GM23248 (cell line): ENCODE measurements at regions not wholly inside any gene's neighbourhood (a gene's known extent, or its start where the extent isn't known, plus 50 kb on each side); places are given as distances from the start of the nearest gene placed in this dataset.

Source experiments
- DNase-seq: peaks from one replicate; pipeline ENCODE4 v3.0.0-alpha.2; 2015
- H2AFZ ChIP-seq: fragments of 200-600 bp; sonication (generic); 2 replicates; pipeline ENCODE4 v1.6.1; 2016; ENCODE audit warnings: antibody characterized with exemption
- H3F3A ChIP-seq: fragments of 200-600 bp; sonication (generic); 2 replicates; pipeline ENCODE4 v1.6.1; 2016; ENCODE audit warnings: mild to moderate bottlenecking, antibody characterized with exemption, mixed run types; ENCODE audit not compliant: insufficient read depth
- H3K27ac ChIP-seq: fragments of 200-600 bp; sonication (generic); 2 replicates; pipeline ENCODE4 v1.5.1; 2016; ENCODE audit warnings: mild to moderate bottlenecking
- H3K27me3 ChIP-seq: fragments of 200-600 bp; sonication (generic); replicated peaks from 2 replicates; pipeline ENCODE4 v1.6.1; 2016; ENCODE audit warnings: mild to moderate bottlenecking; ENCODE audit not compliant: insufficient read depth
- H3K36me3 ChIP-seq: fragments of 200-600 bp; sonication (generic); 2 replicates; pipeline ENCODE4 v1.6.1; 2016; ENCODE audit warnings: low read depth, mild to moderate bottlenecking
- H3K4me1 ChIP-seq: fragments of 200-600 bp; sonication (generic); 2 replicates; pipeline ENCODE4 v1.6.1; 2016; ENCODE audit warnings: mild to moderate bottlenecking; ENCODE audit not compliant: insufficient read depth
- H3K4me2 ChIP-seq: fragments of 200-600 bp; sonication (generic); one replicate; pipeline ENCODE4 v1.6.1; 2016; ENCODE audit warnings: mild to moderate bottlenecking; ENCODE audit not compliant: unreplicated experiment
- H3K4me3 ChIP-seq: fragments of 200-600 bp; sonication (generic); 2 replicates; pipeline ENCODE4 v1.5.1; 2016; ENCODE audit warnings: mild to moderate bottlenecking
- H3K79me2 ChIP-seq: fragments of 200-600 bp; sonication (generic); 2 replicates; pipeline ENCODE4 v1.6.1; 2016; ENCODE audit warnings: mild to moderate bottlenecking; ENCODE audit not compliant: insufficient read depth
- H3K9ac ChIP-seq: fragments of 200-600 bp; sonication (generic); 2 replicates; pipeline ENCODE4 v1.6.1; 2016; ENCODE audit warnings: mild to moderate bottlenecking
- H3K9me2 ChIP-seq: fragments of 200-600 bp; sonication (generic); 2 replicates; pipeline ENCODE4 v1.6.1; 2016; ENCODE audit warnings: mixed run types, mild to moderate bottlenecking, moderate library complexity; ENCODE audit not compliant: insufficient read depth
- H3K9me3 ChIP-seq: fragments of 200-600 bp; sonication (generic); one replicate; pipeline ENCODE4 v1.6.1; 2017; ENCODE audit warnings: low read depth
- H4K20me1 ChIP-seq: fragments of 200-600 bp; sonication (generic); 2 replicates; pipeline ENCODE4 v1.6.0; 2016; ENCODE audit not compliant: insufficient read depth
- EZH2 ChIP-seq: fragments of 200-600 bp; sonication (generic); IDR thresholded peaks from 2 replicates; pipeline ENCODE4 v1.6.1; 2018; ENCODE audit warnings: antibody characterized with exemption, mild to moderate bottlenecking; ENCODE audit not compliant: insufficient read depth, poor library complexity, severe bottlenecking
- EZH2phosphoT487 ChIP-seq: fragments of 200-600 bp; sonication (generic); IDR thresholded peaks from 2 replicates; pipeline ENCODE4 v1.6.1; 2018; ENCODE audit warnings: antibody characterized with exemption, moderate library complexity, mild to moderate bottlenecking, low read depth; ENCODE audit not compliant: insufficient read depth
- WGBS, 2 experiments: methylation state at CpG; one replicate each; pipeline ENCODE4 v1.1.6; 2015 to 2017; ENCODE audit warnings: low lambda C conversion rate in 2 of 2, low coverage in 1 of 2; ENCODE audit errors: missing lambda C conversion rate in 2 of 2; 5-methylcytosine and 5-hydroxymethylcytosine counted together
- in situ Hi-C: fragments of 300-500 bp; cut with MboI; formaldehyde crosslinking; loops from 2 replicates; pipeline ENCODE4 v1.15.0; 2020

DNA sequence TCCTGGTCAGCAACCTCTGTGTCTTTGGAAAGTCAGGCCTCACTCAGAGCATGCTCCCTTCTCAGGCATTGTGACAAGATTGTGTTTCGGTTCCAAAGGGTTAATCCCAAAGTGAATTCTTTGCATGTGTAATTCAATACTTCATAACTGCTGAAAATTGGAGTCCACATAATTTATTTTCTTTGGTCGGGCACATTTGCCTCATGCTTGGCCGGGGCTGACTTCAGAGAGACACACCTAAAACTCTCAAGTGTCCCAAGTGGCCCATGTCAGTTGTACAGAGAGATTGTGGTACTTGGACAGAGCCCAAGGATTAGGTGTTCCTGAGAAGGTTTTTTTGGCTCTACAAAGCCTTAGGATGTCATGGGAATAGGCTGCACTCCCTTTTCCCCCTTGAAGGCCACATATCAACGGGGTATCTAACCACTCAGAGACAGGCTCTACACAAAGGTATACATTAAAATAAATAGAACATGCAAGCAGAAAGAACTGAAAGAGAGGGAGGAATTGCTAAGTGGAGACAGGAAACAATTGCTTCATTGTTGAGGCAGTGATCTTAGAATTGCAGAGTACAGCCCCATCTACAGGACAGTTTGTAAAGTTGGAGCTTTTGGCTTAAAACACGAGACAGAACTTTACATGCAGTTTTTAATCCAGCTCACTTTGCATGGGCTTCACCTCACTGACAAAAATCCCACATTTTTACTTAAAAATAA lies 1232.3 kb upstream of the ZEB2 start:
- 1 to 4% methylated on average over 5 of the region's 5 CpGs for WGBS, 2 experiments

DNA sequence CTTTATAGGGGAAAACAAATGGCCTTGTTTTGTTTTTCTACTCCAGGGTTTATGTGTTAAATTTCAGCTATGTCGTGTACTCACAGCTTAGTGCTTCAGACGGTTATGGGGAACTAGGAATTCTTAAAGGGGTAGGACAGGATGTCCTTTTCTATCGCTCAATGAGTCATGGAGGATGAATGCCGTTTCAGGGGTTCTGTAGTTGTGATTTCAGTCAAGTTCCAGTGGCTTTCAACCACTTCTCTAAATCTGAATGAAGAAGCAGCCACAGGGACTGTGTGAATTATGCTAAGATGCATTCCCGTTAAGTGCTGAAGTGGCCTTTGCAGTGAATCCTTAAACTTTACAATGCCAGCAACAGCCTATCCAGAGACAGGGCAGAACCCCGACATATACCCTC lies 1231.7 kb upstream of the ZEB2 start:
- peak overlapping the region; percentile 42; the same call in 1 of the 2 replicates for H3K9ac ChIP-seq

More for the DNA sequence above, 1232.3 kb upstream of the ZEB2 start:
- H3K4me2 ChIP-seq, result peak overlapping the region; percentile 68
- TF ChIP-seq EZH2phosphoT487 (no peak), EZH2 (no peak)
- H4K20me1 ChIP-seq, result no peaks in the 10 kb centered on the region
- H3K9ac ChIP-seq, result peak overlapping the region; percentile 42
- no peaks in the 10 kb centered on the region for H3K79me2 ChIP-seq
- peak; percentile 86 for DNase-seq
- H3K4me1 ChIP-seq, result peaks cover 22% of the 10 kb centered on the region
- peak overlapping the region; percentile 48 for H3K4me3 ChIP-seq
- no peaks in the 10 kb centered on the region for H3K27me3 ChIP-seq
- H2AFZ ChIP-seq, result peak overlapping the region; percentile 71
- H3K9me2 ChIP-seq, result no peaks in the 10 kb centered on the region
- in situ Hi-C loops, result loop anchor here (10.0 kb wide), 1 partner anchor 1227 kb away; the partner anchor contains the start of gene ZEB2
- peaks cover 16% of the 10 kb centered on the region for H3F3A ChIP-seq
- H3K27ac ChIP-seq, result peak overlapping the region; percentile 43
- H3K36me3 ChIP-seq, result no peaks in the 10 kb centered on the region
- H3K9me3 ChIP-seq, result no peaks in the 10 kb centered on the region

DNA sequence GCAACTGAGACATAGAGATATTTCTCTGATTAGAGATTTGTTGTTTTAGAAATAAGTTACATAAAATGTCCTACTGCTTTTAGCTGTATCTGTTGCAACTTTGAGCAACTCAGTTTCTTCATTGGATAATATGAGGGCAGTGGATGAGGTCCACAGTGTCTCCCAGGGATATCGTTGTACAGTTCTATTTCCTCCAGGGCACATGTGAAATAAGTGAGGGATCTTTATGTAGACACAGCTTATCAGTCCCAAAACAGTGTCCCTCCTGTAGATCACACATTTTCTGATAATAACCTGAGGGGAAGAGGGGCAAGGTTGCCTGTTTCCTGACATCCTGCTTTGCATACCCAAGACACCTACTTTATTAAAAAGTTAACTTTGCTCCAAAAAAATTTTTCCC lies 1231.2 kb upstream of the ZEB2 start:
- in situ Hi-C loops, result loop anchor here (10.0 kb wide), 1 partner anchor 1226 kb away; the partner anchor contains the start of gene ZEB2
- WGBS, 2 experiments, result 14 to 35% methylated on average over 1 of the region's 1 CpG
- Histone ChIP-seq H2AFZ (peak overlapping the region; percentile 71), H3K36me3 (no peaks in the 10 kb centered on the region), H3F3A (peaks cover 16% of the 10 kb centered on the region), H3K27me3 (no peaks in the 10 kb centered on the region), H4K20me1 (no peaks in the 10 kb centered on the region), H3K9ac (0 out of 2 replicates have a peak overlapping the region, but pooled peaks have one; percentile 8), H3K4me2 (peak overlapping the region; percentile 68), H3K79me2 (no peaks in the 10 kb centered on the region), H3K27ac (peak overlapping the region; percentile 43), H3K4me1 (peaks cover 22% of the 10 kb centered on the region), H3K4me3 (no peak overlapping the region), H3K9me3 (no peaks in the 10 kb centered on the region), H3K9me2 (no peaks in the 10 kb centered on the region)
- no peak for DNase-seq
- no peak for TF ChIP-seq EZH2phosphoT487
- no peak for TF ChIP-seq EZH2

More for the DNA sequence above, 1231.7 kb upstream of the ZEB2 start:
- peaks cover 16% of the 10 kb centered on the region for H3F3A ChIP-seq
- H3K79me2 ChIP-seq, result no peaks in the 10 kb centered on the region
- H3K4me3 ChIP-seq, result no peak overlapping the region
- H4K20me1 ChIP-seq, result no peaks in the 10 kb centered on the region
- no peaks in the 10 kb centered on the region for H3K9me3 ChIP-seq
- DNase-seq, result peak; percentile 53
- H3K4me2 ChIP-seq, result peak overlapping the region; percentile 68
- TF ChIP-seq EZH2 (no peak), EZH2phosphoT487 (no peak)
- WGBS, 2 experiments, result 18 to 22% methylated on average over 6 of the region's 6 CpGs
- H3K27ac ChIP-seq, result peak overlapping the region; percentile 43
- H3K4me1 ChIP-seq, result peaks cover 22% of the 10 kb centered on the region
- no peaks in the 10 kb centered on the region for H3K9me2 ChIP-seq
- H3K36me3 ChIP-seq, result no peaks in the 10 kb centered on the region
- no peaks in the 10 kb centered on the region for H3K27me3 ChIP-seq
- in situ Hi-C loops, result loop anchor here (10.0 kb wide), 1 partner anchor 1227 kb away; the partner anchor contains the start of gene ZEB2
- H2AFZ ChIP-seq, result peak overlapping the region; percentile 71

DNA sequence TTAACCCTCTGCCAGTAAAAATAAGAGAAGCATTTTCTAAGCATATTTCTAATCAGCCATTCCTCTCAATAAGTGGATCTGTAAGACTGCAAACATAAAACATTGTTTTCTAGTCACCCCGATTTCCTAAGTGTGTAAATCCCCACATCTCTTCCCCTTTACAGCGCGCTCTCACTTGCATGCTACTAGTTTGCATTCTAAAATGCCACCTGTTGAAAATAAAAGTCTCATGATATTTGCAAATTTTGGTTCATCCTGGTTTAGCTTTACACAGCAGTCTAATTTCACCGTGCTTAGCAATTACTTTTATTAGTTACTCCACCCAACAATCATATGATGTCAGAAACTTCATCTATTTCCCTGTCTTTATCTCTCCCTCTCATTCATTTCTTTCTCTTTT lies 1230.7 kb upstream of the ZEB2 start:
- in situ Hi-C loops, result loop anchor here (10.0 kb wide), 1 partner anchor 1226 kb away; the partner anchor contains the start of gene ZEB2
- Histone ChIP-seq H3K4me3 (no peak overlapping the region), H3K4me1 (peaks cover 25% of the 10 kb centered on the region), H3K4me2 (no peak overlapping the region), H3K9ac (no peak overlapping the region), H3K27ac (no peak overlapping the region), H3K79me2 (no peaks in the 10 kb centered on the region), H3K27me3 (no peaks in the 10 kb centered on the region), H3K9me2 (no peaks in the 10 kb centered on the region), H2AFZ (0 out of 2 replicates have a peak overlapping the region, but pooled peaks have one; percentile 71), H3K36me3 (no peaks in the 10 kb centered on the region), H3K9me3 (no peaks in the 10 kb centered on the region), H3F3A (peaks cover 19% of the 10 kb centered on the region), H4K20me1 (no peaks in the 10 kb centered on the region)
- 53 to 57% methylated on average over 4 of the region's 4 CpGs for WGBS, 2 experiments
- DNase-seq, result no peak
- TF ChIP-seq EZH2phosphoT487 (no peak), EZH2 (no peak)
